H1 (cell line): ENCODE measurements at regions not wholly inside any gene's neighbourhood (a gene's known extent, or its start where the extent isn't known, plus 50 kb on each side); places are given as distances from the start of the nearest gene placed in this dataset.
"Not testable (repeated sequence)": the region's sequence is repeated elsewhere in the genome, so short reads cannot be mapped to it uniquely, and the experiment has no call there.

Experiments
- CTCF ChIA-PET: fragments of 300-600 bp; sonication (Branson Sonifier 250); formaldehyde crosslinking; loops from one replicate; lab custom pipeline; 2021; ENCODE audit not compliant: partially characterized antibody; lab: Charles Lee
- POLR2A ChIA-PET: fragments of 300-600 bp; sonication (Branson Sonifier 250); formaldehyde crosslinking; loops from one replicate; lab custom pipeline; 2021; ENCODE audit warnings: inconsistent platforms; ENCODE audit not compliant: partially characterized antibody; lab: Charles Lee
- DNase-seq, 2 experiments: peaks; one replicate each; pipeline versions ENCODE4 v3.0.0 to v3.0.0-alpha.2; 2010 to 2022; ENCODE audit warnings: low spot score in 2 of 2, low read depth in 1 of 2, mixed read lengths in 1 of 2
- FAIRE-seq: peaks from 2 replicates; lab custom pipeline; 2011; peaks lifted over from hg19 to GRCh38; lab: Jason Lieb, UNC
- H2AFZ ChIP-seq: 2 replicates; pipeline ENCODE4 v1.8.1; 2012; ENCODE audit warnings: low read length, inconsistent platforms
- H2AK5ac ChIP-seq: 2 replicates; pipeline ENCODE4 v1.6.1; 2013; ENCODE audit warnings: low read depth, low read length
- H2BK120ac ChIP-seq: replicated peaks from 2 replicates; pipeline ENCODE3; 2013; ENCODE audit warnings: low read depth, low read length, inconsistent platforms
- H2BK12ac ChIP-seq: 2 replicates; pipeline ENCODE4 v1.6.1; 2013; ENCODE audit warnings: low read depth, low read length
- H2BK15ac ChIP-seq: 2 replicates; pipeline ENCODE4 v1.6.1; 2013; ENCODE audit warnings: low read length
- H2BK20ac ChIP-seq: 2 replicates; pipeline ENCODE4 v1.6.1; 2013; ENCODE audit warnings: low read length
- H2BK5ac ChIP-seq: 2 replicates; pipeline ENCODE4 v1.6.1; 2013; ENCODE audit warnings: low read depth, low read length
- H3K14ac ChIP-seq: 2 replicates; pipeline ENCODE4 v1.6.1; 2013; ENCODE audit warnings: inconsistent platforms; ENCODE audit not compliant: insufficient read length
- H3K18ac ChIP-seq: 2 replicates; pipeline ENCODE4 v1.6.1; 2013; ENCODE audit warnings: low read length; ENCODE audit errors: extremely low read depth
- H3K23ac ChIP-seq: 2 replicates; pipeline ENCODE4 v1.6.1; 2013; ENCODE audit warnings: inconsistent platforms; ENCODE audit not compliant: insufficient read length
- H3K23me2 ChIP-seq: 2 replicates; pipeline ENCODE4 v1.6.1; 2013; ENCODE audit warnings: low read depth, low read length
- H3K27ac ChIP-seq: 2 replicates; pipeline ENCODE4 v1.6.1; 2011; ENCODE audit warnings: low read depth, low read length, inconsistent platforms
- H3K27me3 ChIP-seq, 4 experiments: replicated peaks in 1 of 4; 1 replicate in 1 of 4; 2 replicates in 3 of 4; pipeline versions ENCODE4 v1.6.1 to v1.8.1; 2011 to 2013; ENCODE audit warnings: low read length in 3 of 4, mild to moderate bottlenecking in 3 of 4, inconsistent platforms in 2 of 4, mixed read lengths in 2 of 4, moderate library complexity in 1 of 4; ENCODE audit not compliant: control insufficient read depth in 3 of 4, insufficient read depth in 3 of 4; ENCODE audit errors: extremely low read depth in 1 of 4
- H3K36me3 ChIP-seq, 4 experiments: 2 replicates each; pipeline versions ENCODE4 v1.6.1 to v1.8.1; 2011 to 2013; ENCODE audit warnings: mild to moderate bottlenecking in 4 of 4, low read length in 3 of 4, moderate library complexity in 2 of 4, control low read depth in 1 of 4, inconsistent platforms in 1 of 4; ENCODE audit not compliant: insufficient read depth in 4 of 4, control insufficient read depth in 2 of 4
- H3K4ac ChIP-seq: replicated peaks from 2 replicates; pipeline ENCODE3; 2013; ENCODE audit warnings: low read length, low read depth, mixed read lengths, inconsistent platforms; ENCODE audit not compliant: insufficient read length
- H3K4me1 ChIP-seq, 4 experiments: replicated peaks in 1 of 4; 1 replicate in 1 of 4; 2 replicates in 3 of 4; pipeline versions ENCODE4 v1.6.1 to v1.8.1; 2011 to 2013; ENCODE audit warnings: low read length in 3 of 4, inconsistent platforms in 2 of 4, mixed read lengths in 1 of 4; ENCODE audit not compliant: insufficient read depth in 4 of 4, control insufficient read depth in 3 of 4
- H3K4me2 ChIP-seq, 2 experiments: 2 replicates each; pipeline versions ENCODE4 v1.6.1 to v1.8.1; 2011 to 2013; ENCODE audit warnings: low read depth in 2 of 2, low read length in 2 of 2, control low read depth in 1 of 2, inconsistent platforms in 1 of 2, mild to moderate bottlenecking in 1 of 2; ENCODE audit not compliant: insufficient read depth in 1 of 2
- H3K4me3 ChIP-seq, 4 experiments: fragments of 200-600, 300-600 bp in 1 of 4; sonication (generic), shearing (Covaris generic), sonication (Bioruptor Twin) in 1 of 4; 2 replicates each; pipeline versions ENCODE4 v1.5.1 to v1.8.1; 2011 to 2016; ENCODE audit warnings: low read length in 4 of 4, low read depth in 3 of 4, control low read depth in 2 of 4, inconsistent platforms in 2 of 4, mild to moderate bottlenecking in 2 of 4, mixed read lengths in 1 of 4, moderate library complexity in 1 of 4; ENCODE audit not compliant: insufficient read depth in 2 of 4; ENCODE audit errors: extremely low read depth in 1 of 4
- H3K56ac ChIP-seq: replicated peaks from 2 replicates; pipeline ENCODE3; 2013; ENCODE audit warnings: low read depth, mild to moderate bottlenecking, mixed read lengths, low read length, inconsistent platforms; ENCODE audit not compliant: insufficient read length
- H3K79me1 ChIP-seq: 2 replicates; pipeline ENCODE4 v1.6.1; 2013; ENCODE audit warnings: low read depth, low read length, control low read depth
- H3K79me2 ChIP-seq, 2 experiments: 2 replicates each; pipeline versions ENCODE4 v1.6.1 to v1.8.1; 2012 to 2013; ENCODE audit warnings: low read length in 2 of 2, mild to moderate bottlenecking in 2 of 2, inconsistent platforms in 1 of 2; ENCODE audit not compliant: insufficient read depth in 2 of 2, control insufficient read depth in 1 of 2
- H3K9ac ChIP-seq, 4 experiments: replicated peaks in 1 of 4; 1 replicate in 1 of 4; 2 replicates in 3 of 4; pipeline versions ENCODE4 v1.6.1 to v1.8.1; 2011 to 2013; ENCODE audit warnings: low read depth in 3 of 4, low read length in 3 of 4, control low read depth in 2 of 4, mild to moderate bottlenecking in 2 of 4, moderate library complexity in 2 of 4, inconsistent platforms in 1 of 4; ENCODE audit errors: extremely low read depth in 1 of 4
- H3K9me3 ChIP-seq, 2 experiments: 2 replicates each; pipeline versions ENCODE4 v1.6.1 to v1.8.1; 2012 to 2013; ENCODE audit warnings: mild to moderate bottlenecking in 2 of 2, moderate library complexity in 2 of 2, control low read depth in 1 of 2, inconsistent platforms in 1 of 2, low read depth in 1 of 2, low read length in 1 of 2, mixed read lengths in 1 of 2; ENCODE audit not compliant: insufficient read depth in 2 of 2
- H4K20me1 ChIP-seq, 2 experiments: replicated peaks in 1 of 2; 2 replicates each; pipeline versions ENCODE3 to v1.8.1; 2011 to 2013; ENCODE audit warnings: inconsistent platforms in 2 of 2, low read length in 2 of 2, mild to moderate bottlenecking in 1 of 2; ENCODE audit not compliant: insufficient read depth in 2 of 2, control insufficient read depth in 1 of 2
- H4K5ac ChIP-seq: 2 replicates; pipeline ENCODE4 v1.6.1; 2013; ENCODE audit warnings: low read length, low read depth, mixed read lengths, inconsistent platforms; ENCODE audit not compliant: insufficient read length
- H4K8ac ChIP-seq: 2 replicates; pipeline ENCODE4 v1.8.0; 2013; ENCODE audit warnings: mild to moderate bottlenecking, moderate library complexity, low read length, inconsistent platforms; ENCODE audit not compliant: insufficient read depth; ENCODE audit errors: extremely low read depth
- H4K91ac ChIP-seq: replicated peaks from 2 replicates; pipeline ENCODE3; 2013; ENCODE audit warnings: low read length, mixed read lengths, inconsistent platforms; ENCODE audit not compliant: insufficient read length
- WGBS, 2 experiments: shearing (Covaris generic) in 1 of 2; methylation state at CpG; one replicate each; pipeline versions ENCODE4 v1.1.6 to v1.1.7; 2013 to 2015; ENCODE audit warnings: low lambda C conversion rate in 2 of 2, mixed read lengths in 2 of 2, inconsistent platforms in 1 of 2, low coverage in 1 of 2, missing lambda C conversion rate in 1 of 2; ENCODE audit not compliant: insufficient replicate concordance in 2 of 2, insufficient coverage in 1 of 2, insufficient read length in 1 of 2; ENCODE audit errors: extremely low coverage in 1 of 2, missing lambda C conversion rate in 1 of 2; 5-methylcytosine and 5-hydroxymethylcytosine counted together

DNA sequence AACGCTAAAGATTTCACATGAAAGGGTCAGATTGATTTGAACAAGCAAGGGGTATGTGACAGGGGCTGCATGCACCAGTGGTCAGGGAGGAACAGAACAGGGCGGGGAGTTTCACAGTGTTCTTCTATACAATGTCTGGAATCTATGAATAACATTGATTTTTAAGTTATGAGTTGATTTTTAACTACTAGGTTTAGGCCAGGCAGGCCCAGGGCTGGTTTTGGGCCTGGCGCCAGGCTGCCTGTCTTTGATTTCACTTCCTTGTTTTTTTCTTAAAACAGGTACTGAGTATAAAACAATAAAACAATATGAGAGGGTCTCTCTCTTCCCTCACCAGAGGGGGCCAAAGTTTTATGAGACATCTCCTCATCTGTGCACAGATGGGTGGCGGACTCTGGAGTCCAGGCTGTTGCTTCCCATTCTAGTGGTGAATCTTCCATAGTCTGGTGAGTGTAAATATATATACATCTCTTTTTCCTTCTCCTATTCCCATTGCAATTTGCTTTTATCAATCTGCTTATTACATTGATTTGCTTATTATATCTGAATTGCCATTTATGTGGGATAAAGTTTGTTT is 133.2 kb downstream of the ZNF737 start:
- H3K36me3 ChIP-seq, H3K79me1 ChIP-seq, H4K8ac ChIP-seq, H4K20me1 ChIP-seq, H3K56ac ChIP-seq, H2BK5ac ChIP-seq, H4K5ac ChIP-seq, H3K4ac ChIP-seq, H3K9me3 ChIP-seq, H3K79me2 ChIP-seq, H3K9ac ChIP-seq, H2BK12ac ChIP-seq, H3K27ac ChIP-seq, CTCF ChIA-PET, H2BK120ac ChIP-seq, H4K91ac ChIP-seq, H3K4me2 ChIP-seq, H3K4me1 ChIP-seq, H3K18ac ChIP-seq, H3K23me2 ChIP-seq, H2AK5ac ChIP-seq, H2BK20ac ChIP-seq, H3K27me3 ChIP-seq, FAIRE-seq, DNase-seq, H3K14ac ChIP-seq, H2BK15ac ChIP-seq, H3K23ac ChIP-seq, H3K4me3 ChIP-seq: not testable (repeated sequence)
- H2AFZ ChIP-seq = peak overlapping the region; percentile 62; the same call in 1 of the 2 replicates
- WGBS, 2 experiments = 90% methylated on average over 4 of the region's 4 CpGs; no CpG with 5 or more reads in 1 of the 2 experiments
- POLR2A ChIA-PET = interaction anchor here (3.1 kb wide), 1 partner anchor 8 kb away, joined by 27 read pairs; no protein-coding TSS in a partner anchor
